Adrenal gland (tissue), 5 donors: ENCODE measurements at regions not wholly inside any gene's neighbourhood (a gene's known extent, or its start where the extent isn't known, plus 50 kb on each side); places are given as distances from the start of the nearest gene placed in this dataset.

Experiments
- POLR2A ChIP-seq, 2 donors: fragments of 450-650 bp; IDR thresholded peaks; one replicate each; pipeline ENCODE4 v1.6.1; 2017; ENCODE audit warnings: antibody characterized with exemption in 2 of 2, mild to moderate bottlenecking in 2 of 2, moderate library complexity in 1 of 2
- TF ChIP-seq, protein P1 (sequence below), 6 experiments: fragments of 450-650 bp in 4 of 6; fragments of 200-600 bp in 2 of 6; sonication (generic) in 1 of 6; IDR thresholded peaks; 1 replicate in 5 of 6; 2 replicates in 1 of 6; pipeline versions ENCODE4 v1.5.1 to v1.8.0; 2016 to 2021; ENCODE audit warnings: antibody characterized with exemption in 6 of 6, mild to moderate bottlenecking in 2 of 6, moderate library complexity in 1 of 6
- donor health status: DM: no; HTN: no; CAD: no.

DNA sequence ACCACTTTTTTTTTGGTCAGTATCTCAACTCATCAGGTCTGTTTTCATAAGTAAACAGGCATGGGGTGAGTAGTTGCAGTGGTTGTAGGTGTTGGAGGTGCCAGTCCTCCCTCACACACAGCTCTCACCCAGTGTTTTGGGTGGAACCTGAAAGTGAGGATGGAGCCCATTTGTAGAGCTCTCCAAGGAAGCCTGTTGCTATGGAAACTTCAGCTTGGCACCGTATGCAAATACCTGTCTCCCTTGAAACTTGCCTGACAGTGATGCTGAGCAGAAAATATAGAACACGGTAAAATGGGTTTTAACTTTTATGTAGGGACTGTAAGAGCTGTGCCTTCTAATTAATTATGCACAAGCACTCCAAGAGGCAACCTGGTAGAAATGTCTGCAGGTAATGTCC is 214.1 kb downstream of the AJAP1 start:
- TF ChIP-seq, protein P1, sequence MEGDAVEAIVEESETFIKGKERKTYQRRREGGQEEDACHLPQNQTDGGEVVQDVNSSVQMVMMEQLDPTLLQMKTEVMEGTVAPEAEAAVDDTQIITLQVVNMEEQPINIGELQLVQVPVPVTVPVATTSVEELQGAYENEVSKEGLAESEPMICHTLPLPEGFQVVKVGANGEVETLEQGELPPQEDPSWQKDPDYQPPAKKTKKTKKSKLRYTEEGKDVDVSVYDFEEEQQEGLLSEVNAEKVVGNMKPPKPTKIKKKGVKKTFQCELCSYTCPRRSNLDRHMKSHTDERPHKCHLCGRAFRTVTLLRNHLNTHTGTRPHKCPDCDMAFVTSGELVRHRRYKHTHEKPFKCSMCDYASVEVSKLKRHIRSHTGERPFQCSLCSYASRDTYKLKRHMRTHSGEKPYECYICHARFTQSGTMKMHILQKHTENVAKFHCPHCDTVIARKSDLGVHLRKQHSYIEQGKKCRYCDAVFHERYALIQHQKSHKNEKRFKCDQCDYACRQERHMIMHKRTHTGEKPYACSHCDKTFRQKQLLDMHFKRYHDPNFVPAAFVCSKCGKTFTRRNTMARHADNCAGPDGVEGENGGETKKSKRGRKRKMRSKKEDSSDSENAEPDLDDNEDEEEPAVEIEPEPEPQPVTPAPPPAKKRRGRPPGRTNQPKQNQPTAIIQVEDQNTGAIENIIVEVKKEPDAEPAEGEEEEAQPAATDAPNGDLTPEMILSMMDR (IDR thresholded peaks at IDR 0.05): no peak
- TF ChIP-seq POLR2A (IDR thresholded peaks at IDR 0.05): no peak
